WTC11 (cell line): ENCODE measurements at regions not wholly inside any gene's neighbourhood (a gene's known extent, or its start where the extent isn't known, plus 50 kb on each side); places are given as distances from the start of the nearest gene placed in this dataset.

ENCODE experiments used
- CREB1 ChIP-seq: sonication (generic); formaldehyde crosslinking; IDR thresholded peaks from 2 replicates; pipeline ENCODE4 v1.8.0; 2023; ENCODE audit warnings: mild to moderate bottlenecking, missing genetic modification reagents
- IRF1 ChIP-seq: sonication (generic); formaldehyde crosslinking; IDR thresholded peaks from 2 replicates; pipeline ENCODE4 v1.8.0; 2023; ENCODE audit warnings: missing genetic modification reagents
- TP53 ChIP-seq: sonication (generic); formaldehyde crosslinking; IDR thresholded peaks from 2 replicates; pipeline ENCODE4 v1.8.1; 2023; ENCODE audit warnings: mild to moderate bottlenecking, missing genetic modification reagents
- ZNF317 ChIP-seq: sonication (generic); formaldehyde crosslinking; IDR thresholded peaks from 2 replicates; pipeline ENCODE4 v1.8.1; 2023; ENCODE audit warnings: low read depth, mild to moderate bottlenecking, moderate library complexity, missing genetic modification reagents, borderline replicate concordance

GRCh38 chr5:5062525-5063302 lies 77.4 kb upstream of the ADAMTS16 start:
- no peak for TF ChIP-seq CREB1 (CRISPR knock-in tag)
- no peak for TF ChIP-seq ZNF317 (CRISPR knock-in tag)
- TF ChIP-seq IRF1 (CRISPR knock-in tag), result no peak
- no peak for TF ChIP-seq TP53 (CRISPR knock-in tag)
